AG04450 (cell line): ENCODE measurements at regions not wholly inside any gene's neighbourhood (a gene's known extent, or its start where the extent isn't known, plus 50 kb on each side); places are given as distances from the start of the nearest gene placed in this dataset.

Experiments
- CTCF ChIA-PET: fragments of 300-600, 350-600 bp; formaldehyde crosslinking; extraction: SDS; loops from one replicate; lab custom pipeline; 2022; ENCODE audit warnings: antibody characterized with exemption, inconsistent platforms; lab: Charles Lee
- POLR2A ChIA-PET: fragments of 350-600 bp; formaldehyde crosslinking; extraction: SDS; loops from one replicate; lab custom pipeline; 2021; ENCODE audit warnings: antibody characterized with exemption, inconsistent platforms; lab: Yijun Ruan, JAX
- DNase-seq: peaks from one replicate; pipeline ENCODE4 v3.0.0-alpha.2; 2011; ENCODE audit warnings: low read depth, low spot score
- H3K27ac ChIP-seq: one replicate; pipeline ENCODE4 v1.5.1; 2012; ENCODE audit warnings: low read depth, low read length, control low read depth
- H3K27me3 ChIP-seq: one replicate; pipeline ENCODE4 v1.6.0; 2012; ENCODE audit warnings: low read length; ENCODE audit not compliant: control insufficient read depth, insufficient read depth
- H3K4me3 ChIP-seq: 2 replicates; pipeline ENCODE4 v1.5.1; 2011; ENCODE audit warnings: mild to moderate bottlenecking, low read depth, low read length, control low read depth
- H3K9me3 ChIP-seq: 2 replicates; pipeline ENCODE4 v1.5.1; 2012; ENCODE audit warnings: low read length; ENCODE audit not compliant: control insufficient read depth, insufficient read depth
- CTCF ChIP-seq: IDR thresholded peaks from 2 replicates; pipeline ENCODE4 v1.5.1; 2011; ENCODE audit warnings: low read depth, low read length, control low read depth, inconsistent platforms

GRCh38 chr16:54506741-54507500 is 220.3 kb upstream of the IRX3 start:
- POLR2A ChIA-PET, result no interaction called here
- Histone ChIP-seq H3K27ac (no peak overlapping the region), H3K27me3 (peaks cover 9% of the 10 kb centered on the region), H3K9me3 (no peaks in the 10 kb centered on the region), H3K4me3 (no peak overlapping the region)
- no peak for TF ChIP-seq CTCF
- CTCF ChIA-PET, result no interaction called here
- no peak for DNase-seq

- Histone ChIP-seq H3K9me3 (no peaks in the 10 kb centered on the region), H3K27me3 (peaks cover 9% of the 10 kb centered on the region), H3K4me3 (no peak overlapping the region), H3K27ac (no peak overlapping the region)
- ChIA-PET CTCF (no interaction called here), POLR2A (interaction anchor here (0.6 kb wide), 1 partner anchor 11 kb away, joined by 3 read pairs; no protein-coding TSS in a partner anchor)
- TF ChIP-seq CTCF, result no peak
- no peak for DNase-seq
Measured at GRCh38 chr16:54506214-54506580, 219.6 kb upstream of the IRX3 start.

- TF ChIP-seq CTCF, result no peak
- DNase-seq, result no peak
- CTCF ChIA-PET, result no interaction called here
- Histone ChIP-seq H3K9me3 (no peaks in the 10 kb centered on the region), H3K4me3 (no peak overlapping the region), H3K27me3 (peaks cover 9% of the 10 kb centered on the region), H3K27ac (no peak overlapping the region)
- POLR2A ChIA-PET, result interaction anchor here (0.6 kb wide), 1 partner anchor 11 kb away, joined by 3 read pairs; no protein-coding TSS in a partner anchor
Measured at GRCh38 chr16:54505549-54506213, 219.1 kb upstream of the IRX3 start.

GRCh38 chr16:54504372-54504771 is 217.8 kb upstream of the IRX3 start:
- POLR2A ChIA-PET, result no interaction called here
- CTCF ChIA-PET, result no interaction called here
- no peak for TF ChIP-seq CTCF

GRCh38 chr16:54503856-54504219 is 217.3 kb upstream of the IRX3 start:
- POLR2A ChIA-PET, result no interaction called here
- no peak for DNase-seq
- TF ChIP-seq CTCF, result no peak
- Histone ChIP-seq H3K27ac (no peak overlapping the region), H3K27me3 (peaks cover 5% of the 10 kb centered on the region), H3K9me3 (no peaks in the 10 kb centered on the region), H3K4me3 (no peak overlapping the region)
- CTCF ChIA-PET, result no interaction called here

More at GRCh38 chr16:54504372-54504771, 217.8 kb upstream of the IRX3 start:
- Histone ChIP-seq H3K27me3 (peaks cover 9% of the 10 kb centered on the region), H3K27ac (no peak overlapping the region), H3K9me3 (no peaks in the 10 kb centered on the region), H3K4me3 (no peak overlapping the region)
- no peak for DNase-seq
